Activated CD4-positive, CD25-positive, alpha-beta regulatory T cell treated with anti-CD3 and anti-CD28 coated beads, Interleukin-2, amount 50 U/mL, for 72 hours (primary cell): ENCODE measurements at regions not wholly inside any gene's neighbourhood (a gene's known extent, or its start where the extent isn't known, plus 50 kb on each side); places are given as distances from the start of the nearest gene placed in this dataset.

Source experiments
- DNase-seq: peaks from one replicate; pipeline ENCODE4 v3.0.0; 2021

- no peak for DNase-seq
These were observed 102.0 kb downstream of the RMI2 start for GRCh38 chr16:11447272-11447671.

- DNase-seq, result no peak
These were observed 102.6 kb downstream of the RMI2 start for GRCh38 chr16:11447836-11448235.

GRCh38 chr16:11448796-11449416 is 103.6 kb downstream of the RMI2 start:
- no peak for DNase-seq

DNA sequence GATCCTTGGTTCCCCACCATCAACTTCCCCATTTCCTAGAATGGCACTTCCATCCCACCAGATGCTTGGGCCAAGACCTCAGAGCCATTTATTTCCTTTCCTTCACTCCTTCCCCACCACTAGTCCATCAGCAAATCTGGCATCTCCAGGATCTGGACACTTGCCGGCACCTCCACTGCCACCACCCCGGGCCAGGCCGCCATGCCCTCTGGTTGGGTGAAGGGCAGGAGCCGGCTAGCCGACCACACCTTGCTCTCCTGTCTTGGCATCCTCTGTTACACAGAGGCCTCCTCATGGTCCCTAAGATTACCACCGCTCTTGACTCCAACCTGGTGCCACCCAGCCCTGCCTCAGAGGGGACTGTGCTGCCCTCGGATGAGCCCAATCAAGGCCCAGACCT is 104.5 kb downstream of the RMI2 start:
- DNase-seq, result no peak

DNA sequence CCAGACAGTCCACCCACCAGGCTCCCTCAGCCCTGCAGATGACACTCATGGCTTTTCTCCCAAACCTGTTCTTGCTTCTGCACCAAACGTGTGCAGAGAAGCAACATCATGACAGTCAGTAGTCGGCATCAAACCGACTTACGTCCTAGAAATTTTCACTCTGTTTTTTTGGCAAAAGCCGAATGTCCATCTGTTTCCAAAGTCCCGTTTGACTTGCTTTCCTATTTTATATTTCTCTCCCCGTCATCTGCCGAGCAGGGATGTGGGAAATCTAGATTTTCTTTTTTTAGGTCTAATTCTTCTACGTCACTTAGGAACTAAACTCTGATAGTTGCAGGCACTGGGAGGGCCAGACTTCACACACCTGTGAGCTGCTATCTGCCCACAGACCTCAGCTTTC is 104.9 kb downstream of the RMI2 start:
- no peak for DNase-seq

DNA sequence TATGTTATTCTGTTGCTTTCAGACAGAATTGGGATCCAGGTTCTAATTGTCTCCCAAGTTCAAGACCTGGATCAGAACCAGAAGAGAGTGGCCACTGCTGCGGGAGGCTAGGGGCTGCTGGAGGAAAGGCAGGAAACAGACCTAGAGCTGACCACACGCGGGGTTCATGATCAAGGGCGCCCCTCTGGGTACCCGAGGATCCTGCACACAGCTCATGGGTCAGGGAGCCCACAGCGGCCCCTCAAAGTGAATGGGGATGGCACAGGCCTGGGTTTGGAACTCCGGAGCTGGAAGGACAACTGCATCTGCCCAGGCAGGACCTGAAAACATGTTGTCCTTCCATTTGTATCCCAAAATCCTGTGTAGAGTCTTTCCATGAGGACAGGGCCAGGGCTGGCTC is 107.0 kb downstream of the RMI2 start:
- no peak for DNase-seq

GRCh38 chr16:11452746-11453389 is 107.6 kb downstream of the RMI2 start:
- DNase-seq, result no peak

DNA sequence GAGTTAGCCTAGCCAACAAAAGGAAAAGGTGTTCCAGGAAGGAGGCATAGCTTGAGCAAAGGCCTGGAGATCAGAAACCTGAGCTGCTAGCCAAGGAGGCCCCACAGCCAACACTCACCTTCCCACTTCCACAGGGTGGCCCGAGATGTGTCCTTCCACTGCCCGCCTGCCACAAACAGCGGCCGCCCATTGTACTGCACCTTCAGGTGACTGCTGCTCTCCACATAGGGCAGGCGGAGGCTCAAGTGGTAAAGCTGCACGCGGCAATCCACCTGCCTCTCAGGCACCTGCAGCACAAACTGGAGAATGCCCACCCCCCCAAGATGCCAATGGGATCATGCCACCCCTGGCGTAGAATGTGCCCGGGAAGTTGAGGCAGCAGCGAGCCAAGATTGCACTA is 111.5 kb downstream of the RMI2 start:
- no peak for DNase-seq

GRCh38 chr16:11459722-11460121 is 114.5 kb downstream of the RMI2 start:
- no peak for DNase-seq

GRCh38 chr16:11460820-11461594 is 115.7 kb downstream of the RMI2 start:
- no peak for DNase-seq

DNA sequence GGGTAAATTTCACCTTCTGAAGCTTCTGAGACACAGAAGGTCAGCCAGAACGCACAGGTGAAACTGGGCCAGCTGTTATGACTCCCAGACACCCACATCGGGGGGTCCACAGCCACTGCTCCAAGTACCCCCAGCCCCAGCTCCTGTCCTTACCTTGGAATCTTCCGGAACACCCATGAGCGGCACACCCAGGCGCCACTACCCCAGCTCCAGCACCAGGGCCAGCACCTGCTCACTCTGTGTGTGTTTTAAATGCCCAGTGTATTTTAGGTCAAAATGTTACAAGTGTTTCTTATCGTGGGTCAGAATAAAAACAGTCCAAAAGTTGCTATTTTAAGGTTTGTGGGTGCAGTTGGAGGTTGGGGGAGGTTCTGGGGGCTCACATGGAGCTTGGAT is 116.3 kb downstream of the RMI2 start:
- DNase-seq, result no peak

- no peak for DNase-seq
These were observed 116.8 kb downstream of the RMI2 start for GRCh38 chr16:11462036-11462435.

DNA sequence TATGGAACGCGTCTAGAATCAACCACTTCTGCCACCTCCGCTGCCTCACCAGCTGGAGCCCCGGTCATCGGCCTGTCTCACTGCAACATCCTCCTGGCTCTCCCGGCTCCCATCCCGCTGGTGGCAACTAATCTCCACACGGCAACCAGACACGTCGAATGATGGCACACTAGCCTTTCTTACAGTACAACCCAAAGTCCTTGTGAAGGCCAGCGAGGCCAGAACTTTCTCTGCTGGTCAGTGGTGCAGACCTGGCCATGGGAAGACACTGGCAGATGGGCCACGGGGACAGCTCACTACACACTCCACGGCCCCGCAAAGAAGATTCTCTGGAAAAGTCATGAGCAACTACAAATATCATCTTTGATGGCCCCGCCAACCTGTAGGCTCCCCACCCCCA is 117.6 kb downstream of the RMI2 start:
- no peak for DNase-seq

DNA sequence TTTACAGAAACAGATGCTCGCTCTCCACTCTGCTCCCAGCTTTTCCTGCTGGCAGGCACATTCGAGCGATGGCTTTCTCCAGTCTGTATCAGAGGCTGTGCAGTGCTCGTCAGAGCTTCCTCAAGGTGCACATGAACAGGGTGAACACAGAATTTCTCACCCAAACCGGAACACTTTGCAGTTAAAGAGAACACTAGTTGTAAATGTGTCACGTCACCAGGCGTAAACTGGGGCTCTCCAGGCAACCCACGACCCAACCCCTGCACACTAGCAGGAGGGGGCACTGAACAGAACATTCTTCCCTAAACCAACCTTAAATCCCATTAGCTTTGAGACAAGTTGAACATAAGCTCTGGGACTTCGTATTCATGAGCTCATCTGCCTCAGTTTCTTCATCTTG is 119.0 kb downstream of the RMI2 start:
- no peak for DNase-seq

- no peak for DNase-seq
These were observed 120.4 kb downstream of the RMI2 start for GRCh38 chr16:11465675-11466074.

- DNase-seq, result no peak
These were observed 115.9 kb downstream of the LITAF start for GRCh38 chr16:11470676-11471415.

DNA sequence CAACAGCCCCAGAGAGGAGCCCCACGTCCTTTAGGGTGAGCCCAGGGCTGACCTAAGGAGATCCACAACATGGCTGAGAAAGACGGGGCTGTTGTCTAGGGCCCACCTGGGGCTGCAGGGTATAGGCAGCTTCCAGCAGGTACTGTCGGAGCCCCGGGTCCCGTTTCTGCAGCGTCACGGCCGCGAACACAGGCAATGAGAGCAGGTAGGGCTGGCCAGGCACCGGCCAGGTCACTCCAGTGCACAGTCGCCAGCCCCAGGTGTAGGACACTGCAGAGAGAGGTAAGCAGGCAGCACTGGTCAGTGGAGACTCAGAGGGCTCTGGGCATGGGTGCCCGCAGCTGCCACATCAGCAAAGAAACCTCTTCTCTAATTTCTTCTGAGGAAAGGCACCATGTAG is 115.2 kb downstream of the LITAF start:
- no peak for DNase-seq

DNA sequence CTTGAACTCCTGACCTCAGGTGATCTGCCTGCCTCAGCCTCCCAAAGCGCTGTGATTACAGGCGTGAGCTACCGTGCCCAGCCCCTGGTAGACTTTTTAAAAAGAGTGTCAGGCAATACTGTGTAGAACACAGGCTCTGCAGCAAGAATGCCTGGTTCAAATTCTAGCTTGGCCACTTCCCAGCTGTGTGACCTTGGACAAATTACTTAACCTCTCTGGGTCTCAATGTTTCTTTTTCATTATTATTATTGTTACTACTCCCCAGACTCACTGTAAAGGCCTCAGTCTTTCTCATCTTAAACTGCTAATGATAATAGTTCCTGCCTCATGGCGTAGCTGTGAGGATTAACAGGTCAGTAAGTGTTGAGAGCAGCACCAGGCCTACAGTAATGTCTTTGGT is 114.3 kb downstream of the LITAF start:
- DNase-seq, result no peak

DNA sequence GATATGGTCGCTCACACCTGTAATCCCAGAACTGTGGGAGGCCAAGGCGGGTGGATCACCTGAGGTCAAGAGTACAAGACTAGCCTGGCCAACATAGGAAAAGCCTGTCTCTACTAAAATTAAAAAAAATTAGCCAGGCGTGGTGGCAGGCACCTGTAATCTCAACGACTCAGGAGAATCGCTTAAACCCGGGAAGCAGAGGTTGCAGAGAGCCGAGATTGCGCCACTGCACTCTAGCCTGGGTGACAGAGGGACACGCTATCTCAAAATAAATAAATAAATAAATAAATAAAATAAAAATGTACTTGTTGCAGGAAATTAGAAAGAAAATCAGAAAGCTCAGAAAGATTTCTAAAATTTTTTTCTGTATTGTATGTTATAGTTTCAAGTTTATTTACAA is 113.9 kb downstream of the LITAF start:
- no peak for DNase-seq

- DNase-seq, result no peak
These were observed 113.0 kb downstream of the LITAF start for GRCh38 chr16:11473728-11474127.

GRCh38 chr16:11474617-11475291 is 112.0 kb downstream of the LITAF start:
- no peak for DNase-seq

GRCh38 chr16:11475896-11476630 is 110.7 kb downstream of the LITAF start:
- DNase-seq, result no peak
